Kidney glomerular epithelial cell (primary cell): ENCODE measurements at regions not wholly inside any gene's neighbourhood (a gene's known extent, or its start where the extent isn't known, plus 50 kb on each side); places are given as distances from the start of the nearest gene placed in this dataset.

ENCODE experiments used
- DNase-seq: peaks from one replicate; lab custom pipeline; 2025; lab: John Stamatoyannopoulos, UW

GRCh38 chr5:15261269-15261995 is 238.5 kb upstream of the FBXL7 start:
- DNase-seq: no peak

GRCh38 chr5:15260356-15261268 is 239.4 kb upstream of the FBXL7 start:
- DNase-seq: no peak

- no peak for DNase-seq
These were observed 243.5 kb upstream of the FBXL7 start for GRCh38 chr5:15256485-15256884.

GRCh38 chr5:15255576-15255975 is 244.4 kb upstream of the FBXL7 start:
- DNase-seq: no peak

- DNase-seq: no peak
These were observed 245.4 kb upstream of the FBXL7 start for GRCh38 chr5:15254607-15255006.

GRCh38 chr5:15252331-15252730 is 247.6 kb upstream of the FBXL7 start:
- DNase-seq: peak; percentile 77

GRCh38 chr5:15249152-15249551 is 250.8 kb upstream of the FBXL7 start:
- DNase-seq: peak; percentile 82

- no peak for DNase-seq
These were observed 251.2 kb upstream of the FBXL7 start for GRCh38 chr5:15248731-15249130.

- DNase-seq: no peak
These were observed 254.1 kb upstream of the FBXL7 start for GRCh38 chr5:15245913-15246312.

GRCh38 chr5:15243301-15244020 is 256.5 kb upstream of the FBXL7 start:
- DNase-seq: no peak

GRCh38 chr5:15241216-15241821 is 258.7 kb upstream of the FBXL7 start:
- no peak for DNase-seq

GRCh38 chr5:15238006-15238405 is 262.0 kb upstream of the FBXL7 start:
- no peak for DNase-seq

GRCh38 chr5:15236911-15237508 is 263.0 kb upstream of the FBXL7 start:
- no peak for DNase-seq

GRCh38 chr5:15234911-15235310 is 265.1 kb upstream of the FBXL7 start:
- no peak for DNase-seq

GRCh38 chr5:15234366-15234765 is 265.6 kb upstream of the FBXL7 start:
- peak; percentile 43 for DNase-seq

- no peak for DNase-seq
These were observed 266.4 kb upstream of the FBXL7 start for GRCh38 chr5:15233566-15233965.

- no peak for DNase-seq
These were observed 277.8 kb upstream of the FBXL7 start for GRCh38 chr5:15222156-15222555.

GRCh38 chr5:15220642-15221173 is 279.3 kb upstream of the FBXL7 start:
- no peak for DNase-seq

GRCh38 chr5:15215056-15215455 is 284.9 kb upstream of the FBXL7 start:
- DNase-seq: no peak

GRCh38 chr5:15214010-15214409 is 286.0 kb upstream of the FBXL7 start:
- DNase-seq: no peak

- no peak for DNase-seq
These were observed 290.8 kb upstream of the FBXL7 start for GRCh38 chr5:15209053-15209762.
